ENCODE measurements at regions not wholly inside any gene's neighbourhood (a gene's known extent, or its start where the extent isn't known, plus 50 kb on each side); places are given as distances from the start of the nearest gene placed in this dataset.

DNA sequence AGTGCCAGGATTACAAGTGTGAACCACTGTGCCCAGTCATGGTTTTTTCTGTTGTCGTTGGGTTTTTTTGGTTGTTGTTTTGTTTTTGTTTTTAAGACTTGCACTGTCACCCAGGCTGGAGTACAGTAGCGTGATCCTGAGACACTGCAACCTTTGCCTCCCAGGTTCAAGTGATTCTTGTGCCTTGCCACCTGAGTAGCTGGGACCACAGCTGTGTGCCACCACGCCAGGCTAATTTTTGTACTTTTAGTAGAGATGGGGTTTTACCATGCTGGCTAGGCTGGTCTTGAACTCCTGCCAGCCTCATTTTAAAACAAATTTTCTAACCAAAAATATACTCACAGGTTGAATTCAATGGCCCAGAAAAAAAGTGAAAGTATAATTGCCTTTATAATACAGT lies 174.1 kb downstream of the AHR start:
- intact Hi-C loops (cut with DNase I; ENCODE audit: low total_unique reads), result no loop called here
- H3K9me3 ChIP-seq, result no peaks in the 10 kb centered on the region
- no peaks in the 10 kb centered on the region for H3K4me1 ChIP-seq
- H3K4me3 ChIP-seq, result no peak overlapping the region
- no peak overlapping the region for H3K27ac ChIP-seq
- DNase-seq, result no peak
- no peaks in the 10 kb centered on the region for H3K36me3 ChIP-seq
- H3K27me3 ChIP-seq, result no peaks in the 10 kb centered on the region
- TF ChIP-seq, protein P1, sequence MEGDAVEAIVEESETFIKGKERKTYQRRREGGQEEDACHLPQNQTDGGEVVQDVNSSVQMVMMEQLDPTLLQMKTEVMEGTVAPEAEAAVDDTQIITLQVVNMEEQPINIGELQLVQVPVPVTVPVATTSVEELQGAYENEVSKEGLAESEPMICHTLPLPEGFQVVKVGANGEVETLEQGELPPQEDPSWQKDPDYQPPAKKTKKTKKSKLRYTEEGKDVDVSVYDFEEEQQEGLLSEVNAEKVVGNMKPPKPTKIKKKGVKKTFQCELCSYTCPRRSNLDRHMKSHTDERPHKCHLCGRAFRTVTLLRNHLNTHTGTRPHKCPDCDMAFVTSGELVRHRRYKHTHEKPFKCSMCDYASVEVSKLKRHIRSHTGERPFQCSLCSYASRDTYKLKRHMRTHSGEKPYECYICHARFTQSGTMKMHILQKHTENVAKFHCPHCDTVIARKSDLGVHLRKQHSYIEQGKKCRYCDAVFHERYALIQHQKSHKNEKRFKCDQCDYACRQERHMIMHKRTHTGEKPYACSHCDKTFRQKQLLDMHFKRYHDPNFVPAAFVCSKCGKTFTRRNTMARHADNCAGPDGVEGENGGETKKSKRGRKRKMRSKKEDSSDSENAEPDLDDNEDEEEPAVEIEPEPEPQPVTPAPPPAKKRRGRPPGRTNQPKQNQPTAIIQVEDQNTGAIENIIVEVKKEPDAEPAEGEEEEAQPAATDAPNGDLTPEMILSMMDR (IDR thresholded peaks at IDR 0.05), result no peak

DNA sequence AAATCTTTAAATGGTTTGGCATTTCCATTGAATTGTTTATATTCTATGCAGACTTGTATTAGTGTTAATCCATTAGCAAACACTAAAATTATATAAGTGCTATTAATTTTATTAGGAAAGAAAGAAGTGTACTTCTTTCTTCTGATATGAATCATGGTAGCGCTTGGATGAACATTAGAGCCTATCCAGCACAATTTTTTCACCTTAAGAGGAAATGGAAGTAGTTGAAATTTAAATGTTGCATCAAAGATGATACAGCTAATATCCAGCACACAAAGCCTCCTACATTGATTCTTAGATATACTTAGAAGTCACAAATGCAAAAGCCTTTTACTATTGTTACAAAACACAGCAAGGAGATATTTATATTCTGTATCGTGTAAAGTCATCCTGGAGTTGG lies 174.5 kb downstream of the AHR start:
- TF ChIP-seq, protein P1 (IDR thresholded peaks at IDR 0.05), result no peak
- Histone ChIP-seq H3K27me3 (no peaks in the 10 kb centered on the region), H3K27ac (no peak overlapping the region), H3K36me3 (no peaks in the 10 kb centered on the region), H3K4me3 (no peak overlapping the region), H3K9me3 (no peaks in the 10 kb centered on the region), H3K4me1 (no peaks in the 10 kb centered on the region)
- no peak for DNase-seq
- intact Hi-C loops (cut with DNase I; ENCODE audit: low total_unique reads), result no loop called here

DNA sequence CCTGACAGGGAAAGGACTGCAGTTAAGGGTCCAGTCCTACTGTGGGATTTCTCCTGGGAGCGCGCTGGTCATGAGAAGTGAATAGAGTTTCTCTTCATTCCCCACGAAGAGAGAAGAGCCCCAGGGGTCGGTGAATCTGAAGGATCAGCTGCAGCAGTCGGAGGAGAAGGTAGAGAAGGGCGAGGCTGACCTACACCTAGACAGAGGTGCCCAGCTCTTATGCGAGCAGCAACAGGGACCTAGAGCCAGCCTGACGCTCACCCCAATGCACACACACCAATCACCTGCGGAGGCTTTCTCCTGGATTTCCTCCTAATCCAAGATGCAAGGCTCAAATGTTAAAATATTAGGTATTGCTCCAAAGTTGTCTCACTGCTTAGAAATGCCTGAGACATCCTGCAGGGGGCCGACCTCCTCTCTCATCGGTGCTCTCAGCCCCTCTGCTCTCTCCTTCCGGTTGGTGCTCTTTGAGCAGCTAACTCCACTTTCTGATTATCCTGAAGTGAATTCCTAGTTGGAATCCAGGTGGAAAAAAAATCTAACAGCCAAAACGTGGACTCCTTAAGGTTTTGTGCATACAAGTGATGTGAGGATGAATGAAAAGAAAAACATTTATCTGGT lies 176.4 kb downstream of the AHR start:
- no peaks in the 10 kb centered on the region for H3K27me3 ChIP-seq
- intact Hi-C loops (cut with DNase I; ENCODE audit: low total_unique reads), result no loop called here

DNA sequence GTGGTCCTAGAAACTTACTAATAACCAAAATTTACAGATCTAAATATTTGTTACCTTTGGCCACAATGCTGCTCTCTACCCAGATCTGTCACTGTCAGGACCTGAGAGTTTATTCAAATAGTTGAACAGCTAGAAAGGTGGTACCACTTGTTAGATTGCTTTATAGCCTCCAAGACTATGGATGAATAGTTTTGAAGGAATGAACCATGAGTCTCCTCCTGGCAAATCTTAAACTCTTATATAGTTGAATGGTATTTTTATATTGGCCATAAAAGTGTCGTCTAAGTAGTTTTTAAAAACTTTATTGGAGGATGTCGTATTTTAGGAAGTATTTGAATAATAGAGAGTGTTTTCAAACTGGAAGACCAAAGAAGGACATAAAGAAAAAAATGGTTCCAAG lies 178.7 kb downstream of the AHR start:
- intact Hi-C loops (cut with DNase I; ENCODE audit: low total_unique reads), result no loop called here
- no peaks in the 10 kb centered on the region for H3K36me3 ChIP-seq
- H3K4me1 ChIP-seq, result no peaks in the 10 kb centered on the region

More for the DNA sequence above, 176.4 kb downstream of the AHR start:
- H3K36me3 ChIP-seq, result no peaks in the 10 kb centered on the region
- TF ChIP-seq, protein P1 (IDR thresholded peaks at IDR 0.05), result no peak
- H3K9me3 ChIP-seq, result no peaks in the 10 kb centered on the region
- H3K4me1 ChIP-seq, result no peaks in the 10 kb centered on the region
- H3K4me3 ChIP-seq, result no peak overlapping the region
- H3K27ac ChIP-seq, result no peak overlapping the region
- no peak for DNase-seq

DNA sequence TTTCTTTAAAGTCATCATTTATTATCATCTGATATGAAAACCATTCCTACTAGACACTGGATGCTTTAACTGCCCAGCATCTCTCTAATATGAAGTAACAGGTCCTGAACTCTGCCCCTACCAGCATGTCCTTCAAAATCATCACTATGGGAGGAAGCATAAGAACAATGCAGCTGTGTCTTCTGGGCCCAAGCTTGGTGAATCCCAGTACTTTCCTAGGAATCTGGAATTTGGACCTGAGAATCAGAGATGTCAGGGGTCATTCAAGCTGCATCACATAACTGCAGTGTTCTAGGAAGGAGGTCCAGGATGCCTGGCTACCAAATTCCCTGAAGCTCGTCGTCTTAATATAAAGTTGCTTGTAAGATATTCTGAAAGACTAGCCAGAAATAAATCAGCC lies 182.7 kb downstream of the AHR start:
- intact Hi-C loops (cut with DNase I; ENCODE audit: low total_unique reads), result no loop called here
- no peaks in the 10 kb centered on the region for H3K27me3 ChIP-seq
- H3K4me1 ChIP-seq, result no peaks in the 10 kb centered on the region
- no peak overlapping the region for H3K4me3 ChIP-seq
- no peaks in the 10 kb centered on the region for H3K9me3 ChIP-seq
- no peak overlapping the region for H3K27ac ChIP-seq
- no peaks in the 10 kb centered on the region for H3K36me3 ChIP-seq
- no peak for DNase-seq
- TF ChIP-seq, protein P1 (IDR thresholded peaks at IDR 0.05), result no peak

More for the DNA sequence above, 178.7 kb downstream of the AHR start:
- TF ChIP-seq, protein P1 (IDR thresholded peaks at IDR 0.05), result no peak
- no peak for DNase-seq
- no peaks in the 10 kb centered on the region for H3K27me3 ChIP-seq
- H3K9me3 ChIP-seq, result no peaks in the 10 kb centered on the region
- H3K4me3 ChIP-seq, result no peak overlapping the region
- no peak overlapping the region for H3K27ac ChIP-seq

DNA sequence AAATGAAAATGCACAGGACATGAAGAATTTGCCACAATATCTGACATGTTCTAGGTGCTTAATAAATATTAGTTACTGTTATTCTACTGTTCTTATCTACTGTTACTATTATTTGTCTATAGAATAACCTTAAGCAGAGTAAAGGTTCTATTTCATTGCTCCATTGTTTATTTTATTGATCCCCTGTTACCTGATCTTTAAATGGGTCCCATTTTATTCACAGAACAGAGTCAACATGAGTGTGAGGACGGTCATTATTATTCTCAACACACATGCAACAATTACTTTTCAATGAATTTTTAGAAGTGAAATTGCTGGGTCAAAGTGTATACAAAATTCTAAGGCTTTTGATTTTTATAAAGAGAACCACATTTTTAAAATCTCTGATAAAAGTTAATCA lies 186.9 kb downstream of the AHR start:
- no peaks in the 10 kb centered on the region for H3K36me3 ChIP-seq
- no peaks in the 10 kb centered on the region for H3K4me1 ChIP-seq
- no peak overlapping the region for H3K4me3 ChIP-seq
- no peaks in the 10 kb centered on the region for H3K9me3 ChIP-seq
- H3K27me3 ChIP-seq, result no peaks in the 10 kb centered on the region
- TF ChIP-seq, protein P1 (IDR thresholded peaks at IDR 0.05), result no peak
- no peak for DNase-seq
- intact Hi-C loops (cut with DNase I; ENCODE audit: low total_unique reads), result no loop called here
- H3K27ac ChIP-seq, result no peak overlapping the region

Measured in tibial artery (tissue), 4 donors.